Left lung (tissue), 4 donors: ENCODE measurements at regions not wholly inside any gene's neighbourhood (a gene's known extent, or its start where the extent isn't known, plus 50 kb on each side); places are given as distances from the start of the nearest gene placed in this dataset.

Experiments used
- ATAC-seq: fragments of 200-7000 bp; cut with Tn5 transposase; one replicate; pipeline ENCODE4 v1.9.1; 2020; ENCODE audit warnings: moderate library complexity
- DNase-seq, 4 donors: peaks; one replicate each; pipeline ENCODE4 v3.0.0-alpha.2; 2013 to 2020
- H3K27ac ChIP-seq, 2 donors: fragments of 200-600 bp; sonication (generic) in 1 of 2; one replicate each; pipeline versions ENCODE4 v1.5.0 to v1.8.0; 2020 to 2021
- H3K27me3 ChIP-seq, 2 donors: fragments of 200-600 bp; sonication (generic) in 1 of 2; one replicate each; pipeline versions ENCODE4 v1.5.0 to v1.8.0; 2020 to 2021
- H3K36me3 ChIP-seq, 2 donors: fragments of 200-600 bp; sonication (generic) in 1 of 2; one replicate each; pipeline versions ENCODE4 v1.5.0 to v1.8.0; 2020 to 2021
- H3K4me1 ChIP-seq, 2 donors: fragments of 200-600 bp; one replicate each; pipeline ENCODE4 v1.8.0; 2021
- H3K4me3 ChIP-seq, 2 donors: fragments of 200-600 bp; sonication (generic) in 1 of 2; one replicate each; pipeline versions ENCODE4 v1.5.0 to v1.8.0; 2020 to 2021; ENCODE audit warnings: mild to moderate bottlenecking in 1 of 2
- H3K9me3 ChIP-seq, 2 donors: fragments of 200-600 bp; sonication (generic) in 1 of 2; one replicate each; pipeline versions ENCODE4 v1.5.0 to v1.8.0; 2020 to 2021
- CTCF ChIP-seq, 2 donors: fragments of 200-600 bp; sonication (generic) in 1 of 2; IDR thresholded peaks; one replicate each; pipeline versions ENCODE4 v1.5.0 to v1.8.0; 2021; ENCODE audit warnings: antibody characterized with exemption in 2 of 2
- intact Hi-C, 2 donors: fragments of 100-400 bp; cut with DNase I; formaldehyde crosslinking; loops; one replicate each; pipeline versions ENCODE4 v1.11.2 to v1.14.2; 2022
- donor health status: DM: no; HTN: yes; CAD: no.
- donor health status: DM: no; HTN: no; CAD: no.

DNA sequence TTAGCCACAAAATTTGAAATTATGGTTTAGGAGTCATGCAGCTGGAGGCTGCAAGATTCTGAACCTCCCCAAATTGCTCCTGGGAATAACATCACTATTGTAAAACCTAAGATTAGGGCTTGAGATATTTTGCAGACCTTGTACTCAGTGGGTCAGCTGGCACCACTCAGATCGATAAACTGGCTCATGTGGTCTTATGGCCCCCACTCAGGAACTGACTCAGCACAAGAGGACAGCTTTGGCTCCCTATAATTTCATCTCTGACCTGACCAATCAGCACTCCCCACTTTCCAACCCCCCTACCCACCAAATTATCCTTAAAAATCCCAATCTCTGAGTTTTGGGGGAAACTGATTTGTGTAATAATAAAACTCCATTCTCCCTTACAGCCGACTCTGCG is 161.6 kb downstream of the BRMS1L start:
- Histone ChIP-seq H3K36me3 (no peaks in the 10 kb centered on the region), H3K4me3 (no peak overlapping the region), H3K27me3 (no peaks in the 10 kb centered on the region), H3K9me3 (no peaks in the 10 kb centered on the region), H3K4me1 (no peaks in the 10 kb centered on the region), H3K27ac (no peak overlapping the region)
- no peak for DNase-seq
- intact Hi-C loops, result no loop called here
- no peak for TF ChIP-seq CTCF (IDR thresholded peaks at IDR 0.05)
- no peak for ATAC-seq

GRCh38 chr14:35986219-35986573 is 160.1 kb downstream of the BRMS1L start:
- no peak for DNase-seq
- TF ChIP-seq CTCF (IDR thresholded peaks at IDR 0.05), result no peak
- intact Hi-C loops, result no loop called here
- Histone ChIP-seq H3K27ac (no peak overlapping the region), H3K36me3 (no peaks in the 10 kb centered on the region), H3K4me3 (no peak overlapping the region), H3K27me3 (no peaks in the 10 kb centered on the region), H3K9me3 (no peaks in the 10 kb centered on the region), H3K4me1 (no peaks in the 10 kb centered on the region)
- ATAC-seq, result no peak

DNA sequence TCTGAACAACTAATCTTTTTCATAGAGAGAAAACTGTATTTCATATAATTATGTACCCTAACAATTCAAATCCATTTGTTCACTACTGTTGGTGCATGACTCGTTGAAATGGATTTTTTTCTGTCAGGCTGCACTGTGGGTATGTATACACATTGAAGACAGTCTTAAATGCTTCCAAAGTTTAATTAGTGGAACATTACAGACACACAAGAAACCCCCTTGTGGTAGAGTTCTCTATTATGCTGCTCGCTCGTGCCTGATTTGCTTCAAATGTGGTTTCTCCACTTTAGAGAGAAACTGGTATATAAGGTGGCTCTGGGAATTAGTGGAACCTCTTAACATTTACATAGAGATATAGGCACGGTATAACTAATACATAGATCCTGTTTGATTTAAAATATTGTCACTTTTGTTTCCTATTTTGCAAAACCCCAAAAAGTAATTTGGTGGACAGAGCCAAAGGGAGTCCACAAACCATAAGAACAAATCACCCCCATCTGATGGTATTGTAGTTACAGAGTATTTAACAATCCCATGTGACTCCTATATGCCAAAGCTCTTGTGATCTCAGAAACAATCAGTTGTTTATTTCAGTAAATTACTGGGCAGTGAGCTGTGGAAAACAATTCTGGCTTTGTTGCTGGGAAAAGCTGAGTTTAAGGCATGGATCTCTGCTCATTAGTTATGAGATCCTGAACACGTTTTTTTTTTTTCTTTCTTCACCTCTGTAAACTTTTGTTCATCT is 159.5 kb downstream of the BRMS1L start:
- Histone ChIP-seq H3K27ac (no peak overlapping the region), H3K36me3 (no peaks in the 10 kb centered on the region), H3K9me3 (no peaks in the 10 kb centered on the region), H3K4me1 (no peaks in the 10 kb centered on the region), H3K4me3 (no peak overlapping the region), H3K27me3 (no peaks in the 10 kb centered on the region)
- no peak for TF ChIP-seq CTCF (IDR thresholded peaks at IDR 0.05)
- DNase-seq (no peak), ATAC-seq (no peak)
- intact Hi-C loops, result no loop called here

DNA sequence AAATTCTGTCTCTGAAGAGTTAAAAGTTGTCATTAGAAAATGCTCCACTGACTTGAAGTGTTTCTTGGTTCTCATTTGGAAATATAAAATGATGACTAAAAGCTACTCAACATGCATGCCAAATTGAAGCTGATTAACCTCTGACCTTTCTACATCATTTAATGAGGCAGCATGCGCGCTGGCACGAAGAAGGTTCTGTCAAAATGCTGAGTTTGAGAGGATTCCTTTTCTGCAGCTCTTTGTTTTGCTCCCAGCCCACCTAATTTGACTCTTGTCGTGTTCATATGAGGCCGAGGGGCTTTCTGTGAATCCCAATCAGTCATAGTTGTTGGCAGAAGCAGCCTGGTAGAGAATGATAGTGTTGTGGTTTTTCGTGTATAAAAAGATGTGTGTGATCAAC is 153.4 kb downstream of the BRMS1L start:
- Histone ChIP-seq H3K27ac (no peak overlapping the region), H3K36me3 (no peaks in the 10 kb centered on the region), H3K4me3 (no peak overlapping the region), H3K27me3 (no peaks in the 10 kb centered on the region), H3K4me1 (no peaks in the 10 kb centered on the region), H3K9me3 (no peaks in the 10 kb centered on the region)
- no peak for TF ChIP-seq CTCF (IDR thresholded peaks at IDR 0.05)
- intact Hi-C loops, result no loop called here
- ATAC-seq (no peak), DNase-seq (no peak)

DNA sequence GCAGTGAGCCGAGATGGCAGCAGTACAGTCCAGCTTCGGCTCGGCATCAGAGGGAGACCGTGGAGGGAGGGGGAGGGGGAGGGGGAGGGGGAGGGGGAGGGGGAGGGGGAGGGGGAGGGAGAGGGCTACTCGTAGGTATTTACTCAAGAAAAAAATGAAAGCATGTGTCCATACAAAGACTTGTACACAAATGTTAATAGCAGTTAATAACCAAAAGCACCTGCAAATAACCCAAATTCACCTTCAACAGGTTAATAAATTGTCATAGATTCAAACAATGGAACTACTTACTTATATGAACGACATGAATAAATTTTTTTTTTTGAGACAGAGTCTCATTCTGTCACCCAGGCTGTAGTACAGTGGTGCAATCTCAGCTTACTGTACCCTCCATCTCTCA is 152.4 kb downstream of the BRMS1L start:
- Histone ChIP-seq H3K27ac (no peak overlapping the region), H3K4me1 (no peaks in the 10 kb centered on the region), H3K4me3 (no peak overlapping the region), H3K36me3 (no peaks in the 10 kb centered on the region), H3K27me3 (no peaks in the 10 kb centered on the region), H3K9me3 (no peaks in the 10 kb centered on the region)
- TF ChIP-seq CTCF (IDR thresholded peaks at IDR 0.05), result no peak
- DNase-seq (no peak), ATAC-seq (no peak)
- intact Hi-C loops, result no loop called here
